Stomach (tissue), 8 donors: ENCODE measurements at regions not wholly inside any gene's neighbourhood (a gene's known extent, or its start where the extent isn't known, plus 50 kb on each side); places are given as distances from the start of the nearest gene placed in this dataset.

Source experiments
- DNase-seq, 2 donors: peaks; one replicate each; pipeline versions ENCODE4 v3.0.0 to v3.0.0-alpha.2; 2013 to 2019
- H3K27ac ChIP-seq, 5 donors: fragments of 200-600 bp in 4 of 5; sonication (generic) in 4 of 5; one replicate each; pipeline ENCODE4 v1.5.1; 2013 to 2019; ENCODE audit warnings: mild to moderate bottlenecking in 1 of 5, moderate library complexity in 1 of 5
- H3K27me3 ChIP-seq, 3 donors: fragments of 200-600 bp; sonication (generic); one replicate each; pipeline ENCODE4 v1.5.1; 2017 to 2019; ENCODE audit warnings: mixed run types in 1 of 3
- H3K36me3 ChIP-seq, 4 donors: fragments of 200-600 bp; sonication (generic); 1 replicate in 3 of 4; 2 replicates in 1 of 4; pipeline ENCODE4 v1.5.1; 2016 to 2019
- H3K4me1 ChIP-seq, 4 donors: fragments of 200-600 bp; sonication (generic); one replicate each; pipeline ENCODE4 v1.5.1; 2016 to 2019
- H3K4me3 ChIP-seq, 4 donors: fragments of 200-600 bp; sonication (generic) in 3 of 4; one replicate each; pipeline ENCODE4 v1.5.1; 2016 to 2019; ENCODE audit warnings: mild to moderate bottlenecking in 1 of 4
- H3K9me3 ChIP-seq, 4 donors: fragments of 200-600 bp; sonication (generic); one replicate each; pipeline ENCODE4 v1.5.1; 2016 to 2019
- CTCF ChIP-seq, 7 experiments: fragments of 450-650 bp in 4 of 7; fragments of 200-600 bp in 3 of 7; sonication (generic) in 3 of 7; IDR thresholded peaks; one replicate each; pipeline ENCODE4 v1.5.1; 2016 to 2019; ENCODE audit warnings: antibody characterized with exemption in 7 of 7, control low read depth in 2 of 7, mild to moderate bottlenecking in 1 of 7
- EP300 ChIP-seq: sonication (generic); formaldehyde crosslinking; IDR thresholded peaks from one replicate; pipeline ENCODE4 v1.6.1; 2017; ENCODE audit warnings: antibody characterized with exemption
- POLR2A ChIP-seq, 4 donors: fragments of 450-650 bp; IDR thresholded peaks; one replicate each; pipeline ENCODE4 v1.6.1; 2016; ENCODE audit warnings: antibody characterized with exemption in 4 of 4, control low read depth in 2 of 4, mild to moderate bottlenecking in 1 of 4, moderate library complexity in 1 of 4
- POLR2AphosphoS5 ChIP-seq, 3 donors: sonication (generic); formaldehyde crosslinking; IDR thresholded peaks; one replicate each; pipeline ENCODE4 v1.6.1; 2016; ENCODE audit warnings: antibody characterized with exemption in 3 of 3
- WGBS, 5 donors: extraction: QIAGEN DNeasy Blood & Tissue Kit in 3 of 5; methylation state at CpG; one replicate each; pipeline versions ENCODE4 v1.1.5 to v1.1.7; 2013 to 2018; 5-methylcytosine and 5-hydroxymethylcytosine counted together
- intact Hi-C: fragments of 100-400 bp; cut with DNase I; formaldehyde crosslinking; loops from one replicate; pipeline ENCODE4 v1.15.1; 2023; ENCODE audit warnings: low total_unique reads
- donor health status: healthy with polysubstance abuse.
- donor health status: Bipolar disorder and iron deficiency.
- donor health status: healthy.

DNA sequence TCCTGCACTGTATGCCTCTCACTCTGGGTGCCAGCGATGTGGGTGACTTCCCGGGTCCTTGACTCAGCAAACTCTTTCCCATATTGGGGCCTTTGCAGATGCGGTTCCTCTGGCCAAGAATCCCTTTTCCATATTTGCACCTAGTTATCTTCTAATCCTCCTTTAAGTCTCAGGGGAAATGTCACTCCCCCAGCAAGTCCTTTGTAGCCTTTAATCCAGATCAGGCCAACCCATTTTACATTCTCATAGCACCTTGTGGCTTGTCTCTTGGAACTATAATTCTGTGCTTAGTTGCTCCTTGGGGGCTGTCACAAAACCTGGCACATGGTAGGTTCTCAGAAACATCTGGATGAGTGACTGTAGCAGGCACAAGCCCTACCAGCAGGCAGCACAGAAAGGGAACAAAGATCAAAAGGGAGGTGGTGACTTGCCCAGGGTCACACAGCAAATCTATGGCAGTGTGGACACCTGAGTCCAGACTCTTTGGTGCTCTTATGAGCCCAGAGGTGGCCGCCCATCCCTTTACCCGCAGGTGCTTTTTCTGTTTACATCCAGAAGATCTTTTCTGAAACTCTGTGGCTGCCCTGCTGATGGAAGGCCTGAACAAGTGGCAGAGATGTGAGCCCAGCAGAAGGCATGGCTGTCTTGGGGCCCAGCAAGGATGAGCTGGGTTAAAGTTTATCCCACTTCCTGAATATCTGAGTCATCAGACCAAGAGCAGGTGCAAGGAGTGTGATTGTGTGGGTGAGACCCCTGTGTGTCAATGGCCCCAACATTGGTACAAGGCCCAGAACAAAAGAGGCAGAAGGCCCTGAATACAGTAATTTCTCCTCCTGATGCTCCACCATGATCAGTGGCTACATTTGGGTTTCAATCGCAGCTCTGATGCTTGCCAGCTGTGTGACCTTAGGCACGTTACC is 78.6 kb upstream of the GRK3 start:
- no peaks in the 10 kb centered on the region for H3K27me3 ChIP-seq
- H3K27ac ChIP-seq = no peak overlapping the region
- H3K4me3 ChIP-seq = no peak overlapping the region
- no peak for TF ChIP-seq EP300
- no peak for TF ChIP-seq POLR2AphosphoS5 (IDR thresholded peaks at IDR 0.05)
- TF ChIP-seq POLR2A (IDR thresholded peaks at IDR 0.05) = no peak
- no peak for TF ChIP-seq CTCF (IDR thresholded peaks at IDR 0.05)
- H3K9me3 ChIP-seq = no peaks in the 10 kb centered on the region
- H3K36me3 ChIP-seq = peaks cover 0 to 42% (median 0%) of the 10 kb centered on the region in 4 donors
- H3K4me1 ChIP-seq = peaks cover 0 to 26% (median 13%) of the 10 kb centered on the region in 4 donors
- WGBS, 5 donors = 90 to 93% (median 90%) methylated on average over 7 of the region's 7 CpGs
- DNase-seq = no peak
- intact Hi-C loops = no loop called here

- Histone ChIP-seq H3K27me3 (no peaks in the 10 kb centered on the region), H3K4me3 (no peak overlapping the region), H3K9me3 (no peaks in the 10 kb centered on the region), H3K36me3 (peaks cover 0 to 27% (median 0%) of the 10 kb centered on the region in 4 donors), H3K4me1 (peaks cover 0 to 26% (median 13%) of the 10 kb centered on the region in 4 donors), H3K27ac (no peak overlapping the region)
- intact Hi-C loops = no loop called here
- no peak for DNase-seq
- TF ChIP-seq CTCF (IDR thresholded peaks at IDR 0.05) = no peak
- no peak for TF ChIP-seq POLR2A (IDR thresholded peaks at IDR 0.05)
- no peak for TF ChIP-seq POLR2AphosphoS5 (IDR thresholded peaks at IDR 0.05)
- no peak for TF ChIP-seq EP300
- WGBS, 5 donors = 92 to 95% (median 94%) methylated on average over 6 of the region's 6 CpGs
These were observed 77.0 kb upstream of the GRK3 start for GRCh38 chr22:25487508-25487907.

DNA sequence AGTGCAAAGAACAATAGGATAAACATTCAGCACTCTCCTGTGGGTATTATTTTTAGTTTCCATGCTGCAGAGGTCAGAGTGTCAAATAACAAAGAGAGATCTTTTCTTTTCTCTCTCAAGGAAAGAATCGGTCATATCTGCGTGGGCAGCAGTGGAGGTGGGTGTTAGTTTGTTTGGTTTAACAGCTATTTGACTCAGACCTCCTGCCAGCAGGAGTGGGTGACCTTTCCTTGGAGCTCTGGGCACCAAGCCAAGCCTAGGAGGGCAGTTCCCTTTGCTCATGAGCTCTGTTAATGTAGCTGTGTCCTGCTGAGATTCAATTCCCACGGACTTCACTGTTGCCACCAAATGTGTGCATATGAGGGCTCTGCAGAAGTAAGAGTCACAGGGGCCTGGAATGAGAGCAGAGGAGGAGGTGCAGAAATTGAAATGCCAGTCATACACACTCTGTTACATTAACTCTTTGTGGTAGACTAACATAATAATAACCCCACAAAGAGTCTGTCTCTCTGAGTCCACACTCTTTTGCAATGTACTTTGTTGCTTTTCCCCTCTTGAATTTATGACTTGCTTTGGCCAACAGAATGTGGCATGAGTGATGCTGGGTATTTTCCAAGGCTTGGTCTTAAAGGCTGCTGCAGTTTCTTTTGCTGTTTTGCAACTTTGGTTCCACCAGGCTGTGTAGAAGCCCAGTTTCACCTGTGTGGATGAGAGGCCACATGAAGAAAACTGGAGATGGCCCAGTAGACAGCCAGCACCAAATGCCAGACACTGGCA is 76.0 kb upstream of the GRK3 start:
- intact Hi-C loops = no loop called here
- WGBS, 5 donors = 3 to 35% (median 13%) methylated on average over 3 of the region's 3 CpGs
- Histone ChIP-seq H3K27me3 (no peaks in the 10 kb centered on the region), H3K9me3 (no peaks in the 10 kb centered on the region), H3K4me1 (peaks cover 0 to 18% (median 9%) of the 10 kb centered on the region in 4 donors), H3K4me3 (no peak overlapping the region), H3K36me3 (peaks cover 0 to 26% (median 0%) of the 10 kb centered on the region in 4 donors), H3K27ac (no peak overlapping the region)
- DNase-seq = peak; percentile 86 to 88
- TF ChIP-seq POLR2AphosphoS5 (IDR thresholded peaks at IDR 0.05) (peak in 1 of 3 donors; percentile 33), CTCF (IDR thresholded peaks at IDR 0.05) (no peak)

GRCh38 chr22:25489947-25490346 is 74.5 kb upstream of the GRK3 start:
- intact Hi-C loops = no loop called here
- no peak overlapping the region for H3K27ac ChIP-seq

More at GRCh38 chr22:25489947-25490346, 74.5 kb upstream of the GRK3 start:
- Histone ChIP-seq H3K27me3 (peaks cover 0 to 11% (median 0%) of the 10 kb centered on the region in 3 donors), H3K9me3 (no peaks in the 10 kb centered on the region), H3K4me3 (no peak overlapping the region), H3K4me1 (peaks cover 0 to 14% (median 7%) of the 10 kb centered on the region in 4 donors), H3K36me3 (peaks cover 0 to 13% (median 0%) of the 10 kb centered on the region in 4 donors)
- TF ChIP-seq CTCF (IDR thresholded peaks at IDR 0.05) (no peak), EP300 (no peak), POLR2AphosphoS5 (IDR thresholded peaks at IDR 0.05) (no peak), POLR2A (IDR thresholded peaks at IDR 0.05) (no peak)
- WGBS, 5 donors = 94 to 97% (median 96%) methylated on average over 1 of the region's 1 CpG
- no peak for DNase-seq
